Breast epithelium (tissue), 4 donors: ENCODE measurements at regions not wholly inside any gene's neighbourhood (a gene's known extent, or its start where the extent isn't known, plus 50 kb on each side); places are given as distances from the start of the nearest gene placed in this dataset.

ENCODE experiments used
- DNase-seq, 2 donors: peaks; one replicate each; pipeline ENCODE4 v3.0.0-alpha.2; 2019; ENCODE audit warnings: low spot score in 2 of 2
- H3K27ac ChIP-seq, 2 donors: fragments of 200-600 bp; sonication (generic) in 1 of 2; one replicate each; pipeline ENCODE4 v1.5.1; 2016 to 2019; ENCODE audit warnings: mild to moderate bottlenecking in 1 of 2
- H3K27me3 ChIP-seq, 2 donors: fragments of 200-600 bp; sonication (generic) in 1 of 2; one replicate each; pipeline versions ENCODE4 v1.5.1 to v1.6.0; 2017 to 2019; ENCODE audit warnings: control low read depth in 1 of 2, mild to moderate bottlenecking in 1 of 2
- H3K36me3 ChIP-seq: fragments of 200-600 bp; one replicate; pipeline ENCODE4 v1.5.1; 2019
- H3K4me1 ChIP-seq, 2 donors: fragments of 200-600 bp; sonication (generic); one replicate each; pipeline ENCODE4 v1.5.1; 2016 to 2019; ENCODE audit warnings: control low read depth in 1 of 2
- H3K4me3 ChIP-seq, 3 donors: fragments of 200-600 bp; sonication (generic); 1 replicate in 2 of 3; 2 replicates in 1 of 3; pipeline ENCODE4 v1.5.1; 2016 to 2019; ENCODE audit warnings: mild to moderate bottlenecking in 3 of 3, moderate library complexity in 2 of 3
- H3K9me3 ChIP-seq, 2 donors: fragments of 200-600 bp; sonication (generic) in 1 of 2; one replicate each; pipeline ENCODE4 v1.5.1; 2016 to 2019; ENCODE audit warnings: control low read depth in 1 of 2
- CTCF ChIP-seq, 3 donors: fragments of 450-650 bp; IDR thresholded peaks; one replicate each; pipeline ENCODE4 v1.5.1; 2016 to 2017; ENCODE audit warnings: antibody characterized with exemption in 3 of 3, mild to moderate bottlenecking in 3 of 3, moderate library complexity in 3 of 3
- POLR2A ChIP-seq: fragments of 450-650 bp; IDR thresholded peaks from one replicate; pipeline ENCODE4 v1.6.1; 2016; ENCODE audit warnings: antibody characterized with exemption, mild to moderate bottlenecking, moderate library complexity
- POLR2AphosphoS5 ChIP-seq, 3 donors: sonication (generic); formaldehyde crosslinking; IDR thresholded peaks; one replicate each; pipeline ENCODE4 v1.6.1; 2017; ENCODE audit warnings: antibody characterized with exemption in 3 of 3
- intact Hi-C: fragments of 100-400 bp; cut with DNase I; formaldehyde crosslinking; loops from one replicate; pipeline ENCODE4 v1.15.1; 2023; ENCODE audit warnings: low total_unique reads

- Histone ChIP-seq H3K9me3 (no peaks in the 10 kb centered on the region), H3K27me3 (no peaks in the 10 kb centered on the region), H3K36me3 (no peaks in the 10 kb centered on the region), H3K4me1 (no peaks in the 10 kb centered on the region), H3K27ac (no peak overlapping the region), H3K4me3 (no peak overlapping the region)
- TF ChIP-seq POLR2AphosphoS5 (IDR thresholded peaks at IDR 0.05) (no peak), POLR2A (no peak), CTCF (IDR thresholded peaks at IDR 0.05) (no peak)
- intact Hi-C loops, result loop anchor here (10.0 kb wide), 1 partner anchor 1217 kb away; no protein-coding TSS in a partner anchor
- DNase-seq, result no peak
These were observed 500.0 kb downstream of the NOVA1 start for GRCh38 chr14:26097852-26098251.

DNA sequence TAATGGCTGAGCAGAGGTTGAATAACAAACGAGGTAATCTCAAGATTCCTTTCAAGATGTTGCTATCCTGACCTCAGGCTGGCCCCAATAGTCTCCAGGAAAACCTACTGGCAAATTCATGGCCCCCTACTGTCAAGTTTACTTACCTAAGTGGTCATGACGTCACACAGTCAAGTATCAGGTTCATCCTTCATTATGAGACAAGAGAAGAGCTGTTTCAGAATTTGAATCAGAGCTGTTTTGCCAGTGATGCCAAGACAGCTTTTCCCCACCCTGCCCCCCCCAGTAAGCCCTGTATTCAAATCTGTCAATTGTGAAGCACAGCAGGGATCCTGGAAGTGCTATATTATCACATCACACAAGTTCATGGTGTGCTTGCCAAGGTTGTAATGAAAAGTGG lies 509.6 kb downstream of the NOVA1 start:
- no peak for DNase-seq
- intact Hi-C loops, result no loop called here
- Histone ChIP-seq H3K4me3 (no peak overlapping the region), H3K27me3 (no peaks in the 10 kb centered on the region), H3K36me3 (no peaks in the 10 kb centered on the region), H3K4me1 (no peaks in the 10 kb centered on the region), H3K9me3 (no peaks in the 10 kb centered on the region), H3K27ac (no peak overlapping the region)
- TF ChIP-seq POLR2A (no peak), POLR2AphosphoS5 (IDR thresholded peaks at IDR 0.05) (no peak), CTCF (IDR thresholded peaks at IDR 0.05) (no peak)

DNA sequence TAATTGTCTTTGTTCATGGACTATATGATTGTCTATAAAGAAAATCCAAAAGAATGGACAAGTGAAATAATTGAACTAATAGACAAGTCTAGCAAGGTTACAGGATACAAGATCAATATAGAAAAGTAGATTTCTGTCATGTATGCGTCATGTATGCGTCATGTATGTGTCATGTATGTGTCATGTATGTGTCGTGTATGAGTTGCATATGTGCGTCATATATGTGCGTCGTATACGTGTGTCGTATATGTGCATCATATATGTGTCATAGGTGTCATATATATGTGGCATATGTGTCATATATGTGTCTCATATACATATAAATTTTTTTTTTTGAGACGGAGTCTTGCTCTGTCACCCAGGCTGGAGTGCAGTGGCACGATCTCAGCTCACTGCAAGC lies 516.8 kb downstream of the NOVA1 start:
- Histone ChIP-seq H3K9me3 (no peaks in the 10 kb centered on the region), H3K4me1 (no peaks in the 10 kb centered on the region), H3K4me3 (no peak overlapping the region), H3K27me3 (no peaks in the 10 kb centered on the region), H3K36me3 (no peaks in the 10 kb centered on the region), H3K27ac (no peak overlapping the region)
- intact Hi-C loops, result no loop called here
- no peak for TF ChIP-seq POLR2A
- no peak for TF ChIP-seq CTCF (IDR thresholded peaks at IDR 0.05)
- no peak for TF ChIP-seq POLR2AphosphoS5 (IDR thresholded peaks at IDR 0.05)
- no peak for DNase-seq

GRCh38 chr14:26078561-26078960 lies 519.3 kb downstream of the NOVA1 start:
- intact Hi-C loops, result no loop called here
- Histone ChIP-seq H3K4me1 (no peaks in the 10 kb centered on the region), H3K36me3 (no peaks in the 10 kb centered on the region), H3K9me3 (no peaks in the 10 kb centered on the region), H3K27ac (no peak overlapping the region), H3K27me3 (no peaks in the 10 kb centered on the region), H3K4me3 (no peak overlapping the region)
- DNase-seq, result no peak
- no peak for TF ChIP-seq CTCF (IDR thresholded peaks at IDR 0.05)
- no peak for TF ChIP-seq POLR2A
- TF ChIP-seq POLR2AphosphoS5 (IDR thresholded peaks at IDR 0.05), result no peak

GRCh38 chr14:26074892-26075291 lies 522.9 kb downstream of the NOVA1 start:
- Histone ChIP-seq H3K4me1 (no peaks in the 10 kb centered on the region), H3K27ac (no peak overlapping the region), H3K4me3 (no peak overlapping the region), H3K27me3 (no peaks in the 10 kb centered on the region), H3K36me3 (no peaks in the 10 kb centered on the region), H3K9me3 (no peaks in the 10 kb centered on the region)
- TF ChIP-seq POLR2AphosphoS5 (IDR thresholded peaks at IDR 0.05), result no peak
- no peak for TF ChIP-seq CTCF (IDR thresholded peaks at IDR 0.05)
- TF ChIP-seq POLR2A, result no peak
- no peak for DNase-seq
- intact Hi-C loops, result no loop called here
